ENCODE measurements at regions not wholly inside any gene's neighbourhood (a gene's known extent, or its start where the extent isn't known, plus 50 kb on each side); places are given as distances from the start of the nearest gene placed in this dataset.
A peak's percentile ranks its signal among the peaks of the same experiment; 100 is the strongest.
"Not testable (repeated sequence)": the region's sequence is repeated elsewhere in the genome, so short reads cannot be mapped to it uniquely, and the experiment has no call there.

DNA sequence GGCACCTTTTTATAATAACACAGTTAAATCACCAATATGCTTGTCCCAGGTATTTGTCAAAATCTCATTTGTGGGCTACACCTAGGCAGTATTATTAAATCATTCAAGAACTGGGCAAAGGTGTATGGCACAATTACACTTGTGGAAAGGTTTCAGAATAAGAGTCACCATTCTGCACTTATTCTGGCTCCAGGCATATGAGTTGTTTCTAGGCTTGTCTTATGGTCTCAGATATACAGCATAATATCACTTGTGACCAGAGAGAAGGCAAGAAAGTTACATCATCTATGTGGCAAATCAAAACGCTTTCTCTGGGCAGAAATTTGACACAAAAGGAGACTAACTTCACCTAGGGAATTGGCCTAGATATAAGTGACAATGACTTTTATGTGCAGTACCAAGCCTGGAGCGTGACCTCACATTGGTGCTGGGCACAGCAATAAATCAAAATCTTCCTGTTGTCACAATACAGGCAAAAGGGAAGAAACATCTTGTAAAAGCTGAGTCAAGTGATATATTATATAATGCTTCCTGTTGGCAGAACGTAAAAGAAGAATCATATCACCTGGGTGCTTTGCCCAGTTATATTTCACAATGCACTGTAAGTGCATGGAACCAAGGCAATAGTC lies 959.9 kb upstream of the AMELY start:
- no peak for DNase-seq

DNA sequence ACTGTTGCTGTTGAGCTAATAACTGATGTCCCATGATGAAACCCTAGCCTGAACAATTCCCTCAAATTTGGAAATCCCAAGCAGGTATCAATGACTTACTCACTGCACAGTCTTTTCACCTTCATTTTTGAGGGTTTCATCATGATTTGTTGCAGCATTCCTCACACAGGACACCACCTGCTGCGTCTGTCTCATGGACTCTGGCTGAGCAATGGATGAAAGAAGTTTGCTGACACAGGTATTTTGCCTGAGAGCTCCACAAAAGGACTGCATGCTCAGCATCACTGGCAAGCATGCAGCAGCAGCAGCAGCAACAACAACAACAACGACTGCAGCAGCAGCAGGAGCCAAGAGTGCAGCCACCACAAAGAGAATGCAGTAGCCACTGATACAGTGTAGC lies 955.4 kb upstream of the AMELY start:
- no peak for DNase-seq

DNA sequence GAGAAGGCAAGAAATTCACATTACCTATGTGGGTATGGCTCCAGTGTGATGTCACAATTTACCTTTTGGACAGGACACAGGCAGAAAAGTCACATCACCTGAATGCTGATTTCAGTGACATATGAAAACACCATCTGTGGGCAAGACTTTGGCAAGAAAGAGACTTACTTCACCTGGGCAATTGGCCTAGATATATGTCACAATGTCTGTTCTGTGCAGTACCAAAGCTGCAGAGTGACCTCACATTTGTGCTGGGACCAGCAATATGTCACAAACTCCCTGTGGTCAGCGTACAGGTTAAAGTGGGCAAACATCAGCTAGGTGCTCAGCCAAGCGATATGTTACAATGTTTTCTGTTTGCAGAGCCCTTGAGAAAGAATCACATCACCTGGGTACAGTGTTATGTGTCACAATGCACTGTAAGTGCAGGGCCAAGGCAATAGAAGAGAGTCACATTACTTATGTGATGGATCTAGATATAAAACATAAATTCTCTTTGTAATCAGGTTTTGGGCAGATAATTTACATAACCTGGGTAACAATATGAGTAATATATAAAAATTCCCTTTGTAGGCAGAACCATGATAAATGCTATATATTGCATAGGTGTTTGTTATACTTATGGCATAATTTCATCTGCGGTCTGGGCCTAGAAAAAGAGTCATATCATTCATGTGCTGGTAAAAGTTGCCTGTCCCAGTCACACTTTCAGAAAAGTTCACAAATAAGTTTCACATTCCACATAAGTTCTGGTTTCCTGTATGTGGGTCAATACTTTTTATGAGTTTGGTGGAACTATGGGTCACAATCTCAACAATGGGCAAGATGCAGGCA lies 949.4 kb upstream of the AMELY start:
- no peak for DNase-seq

DNA sequence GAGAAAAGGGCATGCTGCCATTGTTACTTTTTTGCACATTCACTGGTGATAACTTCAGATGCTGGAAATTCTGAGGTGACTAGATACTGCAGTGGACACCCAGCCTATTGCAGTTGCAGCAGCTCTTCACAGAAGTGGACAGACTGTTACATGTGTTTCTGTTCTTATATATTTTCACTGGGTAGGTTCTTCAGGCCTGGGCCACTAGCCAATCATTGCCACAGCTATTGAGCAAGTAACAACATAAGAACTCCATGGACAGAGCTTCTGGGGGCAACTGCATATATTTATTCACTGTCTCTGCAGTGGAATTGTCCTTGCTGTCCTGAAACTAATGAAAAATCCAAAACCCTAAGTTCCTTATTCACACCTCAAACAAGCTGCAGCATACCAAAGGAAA lies 938.6 kb upstream of the AMELY start:
- DNase-seq = no peak

DNA sequence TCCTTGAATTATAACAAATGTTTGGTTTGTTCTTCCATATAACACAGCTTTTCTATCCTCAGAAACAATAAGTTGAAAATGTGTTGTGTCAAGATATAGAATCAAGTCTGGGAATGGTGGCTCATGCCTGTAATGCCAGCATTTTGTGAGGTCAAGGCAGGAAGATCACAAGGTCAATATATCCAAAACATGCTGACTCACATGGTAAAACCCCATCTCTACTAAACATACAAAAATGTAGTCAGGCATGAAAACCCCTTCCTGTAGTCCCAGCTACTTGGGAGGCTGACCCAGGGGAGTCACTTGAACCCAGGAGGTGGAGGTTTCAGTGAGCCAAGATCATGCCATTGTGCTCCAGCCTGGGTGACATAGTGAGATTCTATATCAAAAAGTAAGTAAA lies 934.2 kb upstream of the AMELY start:
- peak; percentile 21 for DNase-seq

DNA sequence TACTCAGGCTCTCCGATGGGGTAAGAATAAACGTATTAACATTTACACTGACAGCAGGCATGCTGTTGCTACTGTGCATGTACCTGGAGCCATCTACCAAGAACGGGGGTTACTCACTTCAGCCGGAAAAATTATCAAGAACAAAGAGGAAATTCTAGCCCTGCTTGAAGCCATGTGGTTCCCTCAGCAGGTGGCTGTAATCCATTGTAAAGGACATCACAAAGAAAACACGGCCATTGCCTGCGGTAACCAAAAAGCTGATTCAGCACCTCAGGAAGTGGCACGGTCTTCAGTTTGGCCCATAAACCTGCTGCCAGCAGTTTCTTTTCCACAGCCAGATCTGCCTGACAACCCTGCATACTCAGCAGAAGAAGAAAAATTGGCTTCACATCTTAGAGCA lies 925.5 kb upstream of the AMELY start:
- DNase-seq = no peak

DNA sequence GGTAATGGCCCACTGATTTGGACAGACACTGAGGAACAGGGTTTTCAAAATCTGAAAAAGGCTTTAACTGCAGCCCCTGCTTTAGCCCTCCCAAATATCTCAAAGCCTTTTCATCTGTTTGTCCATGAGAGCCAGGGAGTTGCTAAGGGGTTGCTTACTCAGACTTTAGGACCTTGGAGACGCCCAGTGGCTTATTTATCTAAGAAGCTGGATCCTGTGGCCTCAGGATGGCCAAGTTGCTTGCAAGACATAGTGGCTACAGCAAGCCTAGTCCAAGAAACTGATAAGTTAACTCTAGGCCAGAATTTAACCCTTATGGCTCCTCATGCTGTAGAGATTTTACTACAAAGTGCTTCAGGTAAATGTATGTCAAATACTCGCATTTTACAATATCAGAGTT lies 924.8 kb upstream of the AMELY start:
- peak; percentile 15 for DNase-seq

DNA sequence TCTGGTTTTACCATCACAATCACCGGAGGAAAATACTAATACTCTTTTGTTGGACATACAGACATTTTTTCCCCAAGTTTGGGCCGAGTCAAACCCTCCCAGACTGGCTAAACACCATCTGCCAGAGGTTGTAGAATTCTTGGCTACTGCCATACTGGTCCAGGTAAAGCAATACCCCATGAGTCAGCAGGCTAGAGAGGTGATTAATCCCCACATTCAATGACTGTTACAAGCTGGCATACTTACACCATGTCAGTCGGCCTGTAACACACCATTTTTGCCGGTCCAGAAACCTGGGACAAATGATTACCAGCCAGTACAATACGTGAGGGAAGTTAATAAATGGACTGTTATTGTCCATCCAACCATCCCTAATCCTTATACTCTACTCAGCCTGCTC lies 923.9 kb upstream of the AMELY start:
- no peak for DNase-seq

DNA sequence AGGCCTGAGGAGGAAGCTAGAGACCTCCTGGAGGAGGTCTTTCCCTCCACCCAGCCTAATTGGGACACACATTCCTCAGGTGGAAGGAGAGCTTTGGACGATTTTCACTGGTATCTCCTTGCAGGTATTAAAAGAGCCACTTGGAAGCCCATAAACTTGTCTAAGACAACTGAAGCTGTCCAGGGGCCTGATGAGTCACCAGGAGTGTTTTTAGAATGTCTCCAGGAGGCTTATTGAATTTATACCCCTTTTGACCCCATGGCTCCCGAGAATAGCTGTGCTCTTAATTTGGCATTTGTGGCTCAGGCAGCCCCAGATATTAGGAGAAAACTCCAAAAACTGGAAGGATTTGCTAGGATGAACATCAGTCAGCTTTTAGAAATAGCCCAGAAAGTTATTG lies 922.7 kb upstream of the AMELY start:
- peak; percentile 44 for DNase-seq

DNA sequence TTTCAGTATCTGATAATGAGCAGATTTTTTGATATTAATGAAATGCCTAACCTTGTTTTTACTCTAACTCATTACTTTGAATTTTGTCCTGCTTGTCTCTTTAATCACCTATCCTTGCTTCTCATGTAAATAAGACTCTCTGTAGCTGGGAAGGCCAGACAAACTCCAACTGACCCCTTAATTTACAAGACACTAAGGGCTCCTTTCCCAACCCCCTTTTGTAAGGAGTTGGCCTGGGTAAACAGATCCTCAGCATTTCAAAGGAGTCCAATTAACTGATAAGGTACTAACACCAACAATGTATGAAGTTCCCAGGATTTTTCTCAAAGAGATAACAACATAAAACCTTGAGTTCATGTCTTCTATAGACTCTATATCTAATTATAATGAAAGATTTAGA lies 919.3 kb upstream of the AMELY start:
- not testable (repeated sequence) for DNase-seq

DNA sequence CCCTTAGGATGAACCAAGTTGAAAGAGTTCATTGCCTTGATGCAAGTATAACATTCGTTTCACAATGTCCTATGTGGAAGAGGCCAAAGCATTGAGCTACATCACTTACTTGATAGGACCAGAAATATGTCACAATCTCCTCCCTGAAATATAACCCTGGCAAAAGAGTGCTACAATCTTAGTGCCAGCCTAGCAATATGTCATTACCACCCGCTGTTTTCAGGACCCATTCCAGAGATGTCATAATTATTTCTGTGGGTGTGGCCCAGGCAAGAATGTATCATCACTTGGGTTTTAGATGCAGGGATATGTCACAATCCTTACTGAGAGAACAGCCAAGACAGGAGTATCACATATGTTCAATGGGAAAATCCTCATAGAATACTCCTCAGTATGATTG lies 915.0 kb upstream of the AMELY start:
- peak; percentile 3 for DNase-seq

DNA sequence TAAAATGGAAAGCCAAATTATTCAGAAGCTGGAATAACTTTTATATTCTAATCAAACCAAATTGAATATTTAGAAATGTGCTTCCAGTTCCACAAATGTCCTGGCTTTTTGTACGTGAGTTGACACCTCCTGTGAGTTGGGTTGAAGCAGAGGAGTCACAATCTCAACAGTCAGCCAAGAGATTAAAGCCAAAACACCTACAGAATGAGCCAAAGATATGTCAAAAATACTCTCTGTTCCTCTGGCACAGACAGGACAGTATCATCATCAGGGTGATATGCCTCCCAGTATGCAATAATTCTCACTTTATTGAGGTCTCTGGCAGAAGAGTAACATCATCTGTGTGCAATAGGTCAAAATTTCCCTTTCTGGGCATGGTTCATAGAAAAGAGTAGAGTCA lies 914.3 kb upstream of the AMELY start:
- no peak for DNase-seq

DNA sequence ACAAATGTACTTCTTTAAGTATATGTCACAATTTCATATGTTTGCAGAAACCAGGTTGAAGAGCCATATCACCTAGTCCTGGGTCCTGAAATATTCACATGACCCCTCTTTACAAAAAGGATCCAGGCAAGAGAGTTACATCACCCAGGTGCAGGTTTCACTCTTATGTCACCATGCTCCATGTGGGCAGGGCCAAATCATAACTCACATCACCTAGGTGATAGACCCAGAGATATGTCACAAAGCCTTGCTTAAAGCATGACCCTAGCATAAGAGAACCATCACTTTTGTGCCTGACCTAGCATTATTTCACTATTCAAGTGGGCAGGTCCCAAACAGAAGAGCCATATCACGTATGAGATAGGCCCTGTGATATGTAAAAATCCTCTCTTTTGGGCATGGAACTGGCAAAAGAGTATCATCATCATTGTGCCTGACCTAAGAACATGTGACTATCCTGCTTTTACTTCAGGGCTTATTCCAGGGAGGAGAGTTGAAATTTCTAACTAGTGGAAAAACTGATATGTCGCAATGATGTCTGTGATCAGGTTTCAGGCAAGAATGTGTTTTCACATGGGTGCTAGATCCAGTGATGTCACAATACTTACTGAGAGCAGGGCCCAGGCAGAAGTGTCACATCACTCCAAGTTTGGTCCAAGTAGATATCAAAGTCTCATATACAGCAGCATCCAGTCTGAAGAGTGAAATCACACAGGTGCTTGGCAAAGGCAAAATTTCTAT lies 909.9 kb upstream of the AMELY start:
- peak; percentile 59 for DNase-seq

DNA sequence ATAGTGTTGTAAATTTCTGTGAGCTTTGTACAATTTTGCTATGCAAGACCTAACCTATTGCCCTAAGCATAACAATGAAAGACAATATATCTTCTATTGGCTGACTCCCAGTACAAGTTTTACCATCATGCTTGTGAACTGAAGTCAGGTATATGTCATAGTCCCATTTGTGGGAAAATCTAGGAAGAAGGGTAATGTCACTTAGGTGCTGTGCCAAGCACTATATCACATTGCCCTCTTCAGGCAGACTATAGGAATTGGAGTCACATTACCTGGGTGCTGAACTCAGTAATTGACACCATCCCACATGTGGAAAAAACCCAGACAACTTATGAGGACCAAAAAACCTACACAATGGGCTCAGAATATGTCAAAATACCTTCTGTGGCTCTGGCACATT lies 907.4 kb upstream of the AMELY start:
- peak; percentile 70 for DNase-seq

DNA sequence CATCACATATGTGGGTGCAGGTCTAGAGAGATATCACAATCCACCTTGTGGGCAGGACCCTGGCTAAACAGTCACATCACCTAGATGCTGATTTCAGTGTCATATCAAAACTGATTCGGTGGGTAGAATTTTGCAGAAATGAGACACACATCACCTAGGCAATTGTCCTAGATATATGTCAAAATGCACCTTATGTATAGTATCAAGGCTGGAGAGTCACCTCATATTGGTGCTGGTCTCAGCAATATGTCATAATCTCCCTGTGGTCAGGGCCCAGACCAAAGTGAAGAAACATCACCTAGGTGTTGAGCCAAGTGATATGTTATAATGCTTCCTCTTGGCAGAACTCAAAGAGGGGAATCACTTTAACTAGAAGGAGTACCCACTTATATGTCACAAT lies 905.0 kb upstream of the AMELY start:
- DNase-seq = no peak

DNA sequence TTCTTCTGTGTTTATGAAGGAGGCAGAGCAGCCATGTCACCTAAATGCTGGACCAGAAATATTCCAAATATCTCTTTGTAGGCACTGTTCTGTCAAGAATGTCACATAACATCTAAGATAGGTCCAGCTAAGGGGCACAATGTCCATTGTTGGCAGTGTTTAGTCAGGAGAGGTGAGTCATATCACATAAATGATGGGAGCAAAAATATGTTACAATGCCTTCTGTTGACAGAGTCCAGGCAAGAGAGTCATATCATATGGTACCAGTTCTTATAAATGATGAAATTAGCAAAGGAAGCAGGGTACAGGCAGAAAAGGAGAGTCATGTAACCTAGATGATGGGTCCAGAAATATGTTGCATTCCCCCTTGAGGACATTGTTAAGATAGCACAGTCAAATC lies 904.4 kb upstream of the AMELY start:
- DNase-seq = peak; percentile 19

DNA sequence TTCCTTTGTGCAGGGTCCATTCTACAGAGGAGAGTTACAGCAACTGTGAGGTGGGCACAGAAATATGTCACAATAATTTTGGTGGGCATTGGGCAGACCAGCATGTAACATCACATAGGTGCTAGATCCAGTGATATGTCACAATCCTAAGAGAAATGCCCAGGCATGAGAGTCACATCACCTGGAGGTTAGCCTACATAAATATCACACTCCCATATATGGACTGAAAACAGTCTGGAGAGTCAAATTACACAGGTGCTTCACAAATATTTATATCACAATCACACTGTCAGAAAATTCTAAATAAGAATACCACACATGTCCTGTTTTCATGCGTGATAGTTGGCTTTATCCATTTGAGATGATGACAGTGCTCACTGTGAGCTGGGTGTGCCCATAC lies 903.7 kb upstream of the AMELY start:
- DNase-seq = no peak

DNA sequence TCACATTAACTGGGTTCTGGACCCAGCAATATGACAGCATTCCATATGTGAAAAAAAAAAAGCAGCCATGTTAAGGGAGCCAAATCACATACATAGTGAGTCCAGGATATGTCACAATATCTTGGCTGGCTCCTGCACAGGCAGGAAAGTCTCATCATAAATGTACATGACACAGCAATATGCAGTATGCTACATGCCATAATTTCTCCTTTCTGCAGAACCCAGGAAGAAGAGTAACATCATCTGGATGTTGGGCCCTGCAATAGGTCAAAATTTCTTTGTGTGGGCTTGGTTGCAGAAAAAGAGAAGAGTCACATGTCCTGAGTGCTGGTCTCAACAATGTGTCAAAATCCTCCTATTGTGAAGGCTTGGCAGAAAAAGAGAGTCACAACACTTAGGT lies 902.8 kb upstream of the AMELY start:
- no peak for DNase-seq

DNA sequence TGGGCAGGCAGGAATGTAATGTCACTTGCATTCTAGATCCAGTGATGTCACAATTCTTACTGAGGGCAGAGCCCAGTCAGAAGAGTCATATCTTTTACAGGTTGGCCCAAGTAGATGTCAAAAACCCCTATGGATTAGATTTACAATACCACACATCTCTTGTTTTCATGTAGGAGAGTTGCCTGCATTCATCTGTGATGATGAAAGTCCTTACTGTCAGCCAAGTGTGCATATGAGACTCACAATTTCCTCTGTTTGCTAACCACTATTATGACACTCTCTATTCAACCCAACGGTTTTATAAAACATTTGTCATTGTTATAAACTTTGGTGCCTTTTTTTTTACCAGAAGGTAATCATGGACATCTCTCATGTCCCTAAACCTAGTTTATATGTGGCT lies 898.8 kb upstream of the AMELY start:
- peak; percentile 32 for DNase-seq

DNA sequence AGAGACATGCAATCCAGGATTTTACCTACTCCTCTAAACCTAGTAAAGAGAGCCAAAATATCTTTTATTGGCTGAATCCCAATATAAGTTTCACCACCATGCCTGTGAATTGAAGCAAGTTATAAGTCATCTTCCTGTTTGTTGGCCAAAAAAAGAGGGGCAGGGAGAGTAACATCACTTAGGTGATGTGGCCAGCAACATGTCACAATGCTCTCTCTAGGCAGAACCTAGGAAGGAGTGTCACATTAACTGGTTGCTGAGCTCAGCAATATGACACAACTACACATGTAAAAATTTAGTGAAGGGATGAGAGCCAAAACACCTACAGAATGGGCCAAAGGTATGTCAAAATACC lies 895.9 kb upstream of the AMELY start:
- DNase-seq = no peak

DNA sequence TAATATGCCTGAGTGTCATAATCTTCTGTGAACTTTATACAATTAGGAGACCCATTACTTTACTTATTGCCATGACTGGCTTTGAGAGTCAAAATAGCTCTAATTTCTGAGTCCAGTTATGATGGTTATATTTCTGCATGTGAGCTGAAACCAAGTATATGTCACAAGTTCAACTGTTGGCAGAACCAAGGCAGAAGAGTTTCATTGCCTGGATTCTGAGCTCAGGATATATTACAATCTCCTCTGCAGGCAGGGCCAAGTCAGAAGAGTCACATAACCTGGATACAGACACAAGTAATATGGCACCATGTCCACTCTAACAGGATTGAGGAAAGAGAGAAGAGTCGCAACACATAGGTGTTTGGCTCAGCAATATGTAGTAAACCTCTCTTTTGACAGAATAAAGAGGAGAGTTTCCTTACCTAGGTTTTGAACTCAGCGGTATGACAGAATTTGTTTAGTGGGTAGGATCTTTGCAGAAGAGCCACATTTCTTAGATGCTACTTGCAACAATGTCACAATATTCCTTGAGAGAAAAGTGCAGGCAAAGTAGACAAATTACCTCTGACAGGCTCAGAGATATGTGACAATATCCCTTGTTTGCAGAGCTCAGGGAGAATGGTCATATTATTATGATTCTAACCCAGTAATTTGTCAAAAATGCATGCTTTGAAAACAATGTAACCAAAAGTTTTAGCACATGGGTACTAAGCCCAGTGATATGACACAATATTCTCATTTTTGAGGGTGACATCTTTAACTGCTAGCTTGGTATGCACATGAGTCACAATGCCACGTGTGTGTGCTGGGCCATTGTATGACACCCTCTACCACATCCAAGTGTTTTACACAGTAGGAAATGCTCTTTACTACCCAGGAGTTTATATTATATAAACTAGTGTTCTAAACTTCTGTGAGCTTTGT lies 895.3 kb upstream of the AMELY start:
- DNase-seq = peak; percentile 83

DNA sequence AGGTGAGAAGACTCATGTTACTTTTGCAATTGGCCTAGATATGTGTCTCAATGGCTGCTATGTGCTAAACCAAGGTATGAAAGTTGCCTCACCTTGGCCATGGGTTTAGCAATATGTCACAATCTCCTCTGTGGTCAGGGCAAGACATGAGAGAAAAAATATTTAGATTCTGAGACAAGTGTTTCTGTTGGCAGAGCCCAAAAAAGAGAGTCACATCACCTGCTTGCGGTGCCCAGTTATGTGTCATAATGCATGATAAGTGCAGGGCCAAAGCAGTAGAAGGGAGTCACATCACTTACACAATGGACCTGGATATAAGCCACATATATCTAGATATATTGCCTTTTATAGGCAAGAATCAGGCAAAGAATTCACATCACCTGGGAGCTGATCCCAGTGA lies 894.1 kb upstream of the AMELY start:
- no peak for DNase-seq

DNA sequence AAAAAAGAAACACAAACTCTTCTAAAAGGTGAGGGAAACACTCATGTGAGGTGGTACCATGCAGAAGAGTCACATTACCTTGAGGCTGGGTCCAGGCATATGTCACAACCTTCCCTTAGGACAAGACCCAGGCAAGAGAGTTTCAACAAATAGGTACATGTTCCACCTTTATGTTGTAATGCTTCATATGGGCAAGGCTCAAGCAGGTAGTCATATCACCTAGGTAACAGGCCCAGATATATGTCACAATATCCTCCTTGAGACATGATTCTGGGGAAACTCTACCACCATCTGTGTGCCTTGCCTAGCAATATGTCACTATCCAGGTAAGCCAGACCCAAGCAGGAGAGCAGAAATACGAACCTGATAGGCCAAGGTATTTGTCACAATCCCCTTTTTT lies 892.2 kb upstream of the AMELY start:
- no peak for DNase-seq

Data from fibroblast of skin of right biceps (primary cell).